Natural killer cell treated with Interleukin-12 subunit alpha and Interleukin-12 subunit beta and Interleukin-15 and Interleukin-18, amount 100 ng/mL, for 72 hours (primary cell): ENCODE measurements at regions not wholly inside any gene's neighbourhood (a gene's known extent, or its start where the extent isn't known, plus 50 kb on each side); places are given as distances from the start of the nearest gene placed in this dataset.
"Not testable (repeated sequence)": the region's sequence is repeated elsewhere in the genome, so short reads cannot be mapped to it uniquely, and the experiment has no call there.

Source experiments
- ATAC-seq, 2 donors: fragments of 150-1000 bp; cut with Tn5 transposase in 1 of 2; sonication (Bioruptor Pico), chemical (Tn5 transposase) in 1 of 2; 2 replicates each; pipeline ENCODE4 v1.10.0; 2021
- DNase-seq: peaks from one replicate; pipeline ENCODE4 v3.0.0; 2022; ENCODE audit warnings: low spot score
- H3K27ac Mint-ChIP-seq, 2 donors: 1 replicate in 1 of 2; 2 replicates in 1 of 2; pipeline ENCODE4 v1.8.0; 2022; ENCODE audit warnings: mixed read lengths in 2 of 2, mild to moderate bottlenecking in 1 of 2, moderate library complexity in 1 of 2
- H3K27me3 Mint-ChIP-seq, 2 donors: 1 replicate in 1 of 2; 2 replicates in 1 of 2; pipeline ENCODE4 v1.8.0; 2022; ENCODE audit warnings: mixed read lengths in 2 of 2
- H3K36me3 Mint-ChIP-seq: one replicate; pipeline ENCODE4 v1.8.0; 2022; ENCODE audit warnings: mixed read lengths
- H3K4me1 Mint-ChIP-seq, 2 donors: 1 replicate in 1 of 2; 2 replicates in 1 of 2; pipeline ENCODE4 v1.8.0; 2022; ENCODE audit warnings: low read depth in 2 of 2, mixed read lengths in 2 of 2, mild to moderate bottlenecking in 1 of 2
- H3K4me3 Mint-ChIP-seq: one replicate; pipeline ENCODE4 v1.8.0; 2022; ENCODE audit warnings: mixed read lengths
- H3K9me3 Mint-ChIP-seq: 2 replicates; pipeline ENCODE4 v1.8.0; 2022; ENCODE audit warnings: mixed read lengths

- Mint-ChIP-seq H3K4me3 (no peak overlapping the region), H3K27ac (no peak overlapping the region), H3K9me3 (peaks cover 10% of the 10 kb centered on the region), H3K4me1 (no peaks in the 10 kb centered on the region), H3K36me3 (peaks cover 7% of the 10 kb centered on the region), H3K27me3 (no peaks in the 10 kb centered on the region)
- DNase-seq (no peak), ATAC-seq (no peak)
Measured at GRCh38 chr1:187527346-187527745, 698.6 kb downstream of the PLA2G4A start.

- Mint-ChIP-seq H3K27me3 (no peaks in the 10 kb centered on the region), H3K27ac (no peak overlapping the region), H3K9me3 (peaks cover 8% of the 10 kb centered on the region), H3K36me3 (no peaks in the 10 kb centered on the region), H3K4me3 (no peak overlapping the region), H3K4me1 (no peaks in the 10 kb centered on the region)
- DNase-seq (no peak), ATAC-seq (no peak)
Measured at GRCh38 chr1:187537936-187538335, 709.2 kb downstream of the PLA2G4A start.

GRCh38 chr1:187549540-187549939, 720.8 kb downstream of the PLA2G4A start:
- Mint-ChIP-seq H3K27me3 (no peaks in the 10 kb centered on the region), H3K27ac (no peak overlapping the region), H3K36me3 (peaks cover 20% of the 10 kb centered on the region), H3K4me3 (no peak overlapping the region), H3K4me1 (no peaks in the 10 kb centered on the region), H3K9me3 (peaks cover 20% of the 10 kb centered on the region)
- no peak for DNase-seq
- ATAC-seq, result no peak

GRCh38 chr1:187551061-187551460, 722.3 kb downstream of the PLA2G4A start:
- Mint-ChIP-seq H3K27me3 (no peaks in the 10 kb centered on the region), H3K36me3 (peaks cover 15% of the 10 kb centered on the region), H3K4me1 (no peaks in the 10 kb centered on the region)

GRCh38 chr1:187563191-187563590, 734.4 kb downstream of the PLA2G4A start:
- no peak overlapping the region for H3K27ac Mint-ChIP-seq
- no peaks in the 10 kb centered on the region for H3K4me1 Mint-ChIP-seq
- DNase-seq, result no peak
- no peaks in the 10 kb centered on the region for H3K27me3 Mint-ChIP-seq
- H3K9me3 Mint-ChIP-seq, result peaks cover 23% of the 10 kb centered on the region
- H3K36me3 Mint-ChIP-seq, result peaks cover 13% of the 10 kb centered on the region
- no peak for ATAC-seq
- H3K4me3 Mint-ChIP-seq, result no peak overlapping the region

More at GRCh38 chr1:187551061-187551460, 722.3 kb downstream of the PLA2G4A start:
- Mint-ChIP-seq H3K27ac (no peak overlapping the region), H3K4me3 (no peak overlapping the region), H3K9me3 (peaks cover 18% of the 10 kb centered on the region)
- ATAC-seq, result no peak
- DNase-seq, result no peak

GRCh38 chr1:187566354-187566753, 737.6 kb downstream of the PLA2G4A start:
- ATAC-seq (no peak), DNase-seq (no peak)
- H3K27ac Mint-ChIP-seq, result no peak overlapping the region
- no peaks in the 10 kb centered on the region for H3K36me3 Mint-ChIP-seq
- no peaks in the 10 kb centered on the region for H3K27me3 Mint-ChIP-seq
- peaks cover 13% of the 10 kb centered on the region for H3K9me3 Mint-ChIP-seq
- no peaks in the 10 kb centered on the region for H3K4me1 Mint-ChIP-seq
- no peak overlapping the region for H3K4me3 Mint-ChIP-seq

- no peaks in the 10 kb centered on the region for H3K27me3 Mint-ChIP-seq
- no peak for ATAC-seq
Measured at GRCh38 chr1:187568067-187568466, 739.3 kb downstream of the PLA2G4A start.

GRCh38 chr1:187570166-187570565, 741.4 kb downstream of the PLA2G4A start:
- Mint-ChIP-seq H3K27ac (no peak overlapping the region), H3K4me3 (no peak overlapping the region), H3K36me3 (no peaks in the 10 kb centered on the region), H3K4me1 (no peaks in the 10 kb centered on the region), H3K27me3 (no peaks in the 10 kb centered on the region), H3K9me3 (peaks cover 18% of the 10 kb centered on the region)
- no peak for ATAC-seq
- DNase-seq, result no peak

More at GRCh38 chr1:187568067-187568466, 739.3 kb downstream of the PLA2G4A start:
- Mint-ChIP-seq H3K9me3 (peaks cover 13% of the 10 kb centered on the region), H3K36me3 (no peaks in the 10 kb centered on the region), H3K4me3 (no peak overlapping the region), H3K4me1 (no peaks in the 10 kb centered on the region), H3K27ac (no peak overlapping the region)
- no peak for DNase-seq

- Mint-ChIP-seq H3K36me3 (peaks cover 10% of the 10 kb centered on the region), H3K27ac (no peak overlapping the region), H3K4me1 (no peaks in the 10 kb centered on the region), H3K9me3 (peaks cover 14% of the 10 kb centered on the region), H3K4me3 (no peak overlapping the region), H3K27me3 (no peaks in the 10 kb centered on the region)
- ATAC-seq (no peak), DNase-seq (no peak)
Measured at GRCh38 chr1:187577610-187578009, 748.9 kb downstream of the PLA2G4A start.

- no peak for ATAC-seq
- H3K27ac Mint-ChIP-seq, result no peak overlapping the region
- DNase-seq, result no peak
- H3K4me3 Mint-ChIP-seq, result no peak overlapping the region
- H3K4me1 Mint-ChIP-seq, result no peaks in the 10 kb centered on the region
- H3K27me3 Mint-ChIP-seq, result no peaks in the 10 kb centered on the region
- peaks cover 4% of the 10 kb centered on the region for H3K9me3 Mint-ChIP-seq
- H3K36me3 Mint-ChIP-seq, result peaks cover 5% of the 10 kb centered on the region
Measured at GRCh38 chr1:187588917-187589316, 760.2 kb downstream of the PLA2G4A start.

- no peak for DNase-seq
- Mint-ChIP-seq H3K4me3 (no peak overlapping the region), H3K4me1 (no peaks in the 10 kb centered on the region), H3K27ac (no peak overlapping the region), H3K27me3 (no peaks in the 10 kb centered on the region), H3K9me3 (peaks cover 18% of the 10 kb centered on the region), H3K36me3 (no peaks in the 10 kb centered on the region)
- no peak for ATAC-seq
Measured at GRCh38 chr1:187605736-187606135, 777.0 kb downstream of the PLA2G4A start.

- H3K27me3 Mint-ChIP-seq, ATAC-seq, H3K27ac Mint-ChIP-seq, H3K4me3 Mint-ChIP-seq, H3K36me3 Mint-ChIP-seq, H3K4me1 Mint-ChIP-seq, DNase-seq: not testable (repeated sequence)
- peaks cover 20% of the 10 kb centered on the region for H3K9me3 Mint-ChIP-seq
Measured at GRCh38 chr1:187615853-187616735, 787.3 kb downstream of the PLA2G4A start.

GRCh38 chr1:187616830-187617229, 788.1 kb downstream of the PLA2G4A start:
- H3K9me3 Mint-ChIP-seq, result peaks cover 20% of the 10 kb centered on the region
- DNase-seq, H3K4me1 Mint-ChIP-seq, H3K4me3 Mint-ChIP-seq, ATAC-seq, H3K36me3 Mint-ChIP-seq, H3K27ac Mint-ChIP-seq, H3K27me3 Mint-ChIP-seq: not testable (repeated sequence)

- Mint-ChIP-seq H3K27me3 (no peaks in the 10 kb centered on the region), H3K36me3 (peaks cover 8% of the 10 kb centered on the region), H3K4me1 (no peaks in the 10 kb centered on the region), H3K9me3 (peaks cover 20% of the 10 kb centered on the region), H3K4me3 (no peak overlapping the region), H3K27ac (no peak overlapping the region)
- DNase-seq (no peak), ATAC-seq (no peak)
Measured at GRCh38 chr1:187617776-187618175, 789.0 kb downstream of the PLA2G4A start.
